HG03439 (cell line): ENCODE measurements at regions not wholly inside any gene's neighbourhood (a gene's known extent, or its start where the extent isn't known, plus 50 kb on each side); places are given as distances from the start of the nearest gene placed in this dataset.
"Not testable (repeated sequence)": the region's sequence is repeated elsewhere in the genome, so short reads cannot be mapped to it uniquely, and the experiment has no call there.

Source experiments
- ATAC-seq: cut with Tn5 transposase; IDR thresholded peaks from one replicate; pipeline ENCODE4 v1.9.1; 2021; ENCODE audit warnings: mild to moderate bottlenecking, moderate library complexity; ENCODE audit not compliant: unreplicated experiment

- ATAC-seq: no peak
Observed at GRCh38 chr5:117393125-117393524, 818.5 kb upstream of the SEMA6A start.

DNA sequence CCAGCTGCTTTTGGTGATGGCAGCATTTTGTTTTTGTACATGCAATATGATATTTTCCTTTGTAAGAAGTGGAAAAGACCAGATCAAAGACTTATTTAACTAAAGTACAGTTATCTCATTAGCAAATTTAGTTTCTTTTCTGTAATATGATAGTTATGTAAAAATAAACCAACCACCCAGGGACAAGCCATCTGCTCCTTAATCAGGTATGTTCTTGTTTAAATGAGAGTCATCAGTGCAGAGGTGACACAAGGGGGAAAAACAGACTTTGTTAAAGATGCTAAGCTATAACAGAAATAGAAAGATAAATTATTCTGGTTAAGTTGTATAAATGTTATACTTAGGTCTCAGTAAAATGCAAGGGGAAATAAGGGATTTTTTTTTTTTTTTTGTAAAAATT is 805.7 kb upstream of the SEMA6A start:
- ATAC-seq: no peak

DNA sequence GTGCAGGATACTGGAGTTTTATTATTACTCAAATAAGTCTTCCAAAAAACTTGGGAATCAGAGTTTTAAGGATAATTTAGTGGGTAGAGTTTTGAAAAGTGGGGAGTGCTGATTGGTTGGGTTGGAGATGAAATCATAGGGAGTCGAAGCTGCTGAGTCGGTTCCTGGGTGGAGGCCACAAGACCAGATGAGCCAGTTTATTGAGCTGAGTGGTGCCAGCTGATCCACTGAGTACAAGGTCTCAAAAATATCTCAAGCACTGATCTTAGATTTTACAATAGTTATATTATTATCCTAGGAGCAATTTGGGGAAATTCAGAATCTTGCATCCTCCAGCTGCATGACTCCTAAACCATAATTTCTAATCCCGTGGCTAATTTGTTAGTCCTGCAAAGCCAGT is 804.9 kb upstream of the SEMA6A start:
- no peak for ATAC-seq

- ATAC-seq: no peak
Observed at GRCh38 chr5:117376748-117377147, 802.1 kb upstream of the SEMA6A start.

GRCh38 chr5:117359895-117360294 is 785.3 kb upstream of the SEMA6A start:
- no peak for ATAC-seq

DNA sequence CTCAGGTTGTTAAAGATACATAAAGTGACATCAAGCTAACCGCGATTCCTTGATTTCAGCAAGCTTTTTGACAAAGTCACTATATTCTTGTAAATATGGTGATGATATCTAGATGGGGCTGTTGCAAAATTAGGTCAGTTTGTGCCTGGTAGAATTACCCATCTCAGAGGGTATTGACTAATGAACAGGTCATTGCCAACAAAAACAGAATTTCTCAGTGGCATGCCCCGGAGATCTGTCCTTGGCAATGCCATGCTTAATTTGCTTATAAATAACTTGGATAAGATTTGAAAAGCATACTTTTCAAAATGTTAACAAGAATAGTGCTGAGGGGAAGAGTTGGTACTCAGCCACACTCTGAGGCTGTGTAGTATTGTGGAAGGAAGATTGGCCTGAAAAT is 783.3 kb upstream of the SEMA6A start:
- no peak for ATAC-seq

DNA sequence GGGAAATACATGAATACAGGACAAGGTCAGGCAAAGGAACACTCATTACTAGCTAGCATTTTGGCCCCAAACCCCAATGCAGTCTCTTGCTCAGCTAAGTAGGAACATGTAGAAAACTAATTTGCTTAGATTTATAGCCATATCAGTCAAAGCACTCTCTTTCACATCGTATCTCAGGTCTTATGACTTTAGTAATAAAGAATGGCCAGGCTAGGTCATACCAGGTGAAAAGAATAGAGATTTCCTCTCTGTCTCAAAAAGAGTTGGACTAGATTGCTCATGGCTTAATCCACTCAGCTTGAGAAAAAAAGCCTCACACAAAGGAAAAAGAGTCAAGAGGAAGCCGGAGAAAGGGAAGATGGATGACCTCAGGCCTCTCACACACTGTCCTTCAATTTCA is 772.7 kb upstream of the SEMA6A start:
- ATAC-seq: no peak

GRCh38 chr5:117343726-117344125 is 769.1 kb upstream of the SEMA6A start:
- ATAC-seq: not testable (repeated sequence)

DNA sequence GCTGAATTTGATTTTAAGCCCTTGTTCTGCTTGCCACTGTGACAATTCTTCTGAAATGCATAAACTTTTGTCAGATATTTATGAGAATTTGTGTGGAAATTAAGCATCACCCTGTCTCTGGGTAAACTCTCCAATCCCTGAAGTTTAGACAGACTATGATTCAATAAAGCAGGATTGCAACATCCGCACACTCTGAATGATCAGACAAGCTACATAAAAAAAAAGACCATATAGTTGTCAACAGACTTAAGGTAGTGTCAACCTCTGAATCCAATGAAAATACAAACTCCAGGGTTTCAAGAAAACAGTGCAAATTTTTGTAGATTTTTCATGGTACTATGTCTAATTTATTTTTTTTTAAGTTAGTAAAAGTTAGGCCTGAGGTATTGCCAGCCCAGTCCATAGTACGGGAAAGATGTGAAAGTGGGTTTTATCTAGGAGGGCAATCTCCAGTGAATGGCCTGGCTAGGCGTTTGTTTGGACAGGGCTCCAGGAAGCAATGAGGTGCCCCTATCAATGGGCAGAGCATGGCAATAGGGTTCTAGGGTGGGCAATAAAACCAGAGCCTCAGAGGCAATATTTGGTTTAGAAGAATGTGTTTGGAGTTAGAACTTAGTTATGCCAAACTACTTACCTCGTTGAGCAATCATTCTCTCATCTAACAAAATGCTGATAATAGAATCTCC is 762.6 kb upstream of the SEMA6A start:
- ATAC-seq: no peak

- ATAC-seq: no peak
Observed at GRCh38 chr5:117336208-117336607, 761.6 kb upstream of the SEMA6A start.

DNA sequence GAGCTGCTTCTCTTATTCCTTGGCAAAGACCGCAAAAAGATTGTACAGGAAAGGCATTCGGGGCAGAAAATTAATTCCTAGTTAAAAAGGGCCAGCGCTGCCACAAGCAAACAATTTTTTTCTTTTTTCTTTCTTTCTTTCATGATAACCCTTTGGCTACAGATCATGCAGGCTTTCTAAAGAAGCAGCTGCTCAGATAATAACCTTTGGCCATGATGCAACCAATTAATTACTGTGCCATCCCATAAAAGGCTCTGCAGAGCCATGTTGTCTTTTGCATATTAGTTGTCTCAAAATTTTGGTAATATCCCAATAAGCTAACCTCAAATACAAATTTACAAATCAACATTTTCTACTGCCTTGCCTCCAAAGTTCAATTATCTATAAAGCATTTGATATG is 758.4 kb upstream of the SEMA6A start:
- no peak for ATAC-seq

- no peak for ATAC-seq
Observed at GRCh38 chr5:117332341-117332740, 757.7 kb upstream of the SEMA6A start.

GRCh38 chr5:117327511-117327910 is 752.9 kb upstream of the SEMA6A start:
- ATAC-seq: no peak

- no peak for ATAC-seq
Observed at GRCh38 chr5:117326997-117327396, 752.4 kb upstream of the SEMA6A start.

- no peak for ATAC-seq
Observed at GRCh38 chr5:117318528-117318927, 743.9 kb upstream of the SEMA6A start.

- ATAC-seq: no peak
Observed at GRCh38 chr5:117315170-117315569, 740.5 kb upstream of the SEMA6A start.

DNA sequence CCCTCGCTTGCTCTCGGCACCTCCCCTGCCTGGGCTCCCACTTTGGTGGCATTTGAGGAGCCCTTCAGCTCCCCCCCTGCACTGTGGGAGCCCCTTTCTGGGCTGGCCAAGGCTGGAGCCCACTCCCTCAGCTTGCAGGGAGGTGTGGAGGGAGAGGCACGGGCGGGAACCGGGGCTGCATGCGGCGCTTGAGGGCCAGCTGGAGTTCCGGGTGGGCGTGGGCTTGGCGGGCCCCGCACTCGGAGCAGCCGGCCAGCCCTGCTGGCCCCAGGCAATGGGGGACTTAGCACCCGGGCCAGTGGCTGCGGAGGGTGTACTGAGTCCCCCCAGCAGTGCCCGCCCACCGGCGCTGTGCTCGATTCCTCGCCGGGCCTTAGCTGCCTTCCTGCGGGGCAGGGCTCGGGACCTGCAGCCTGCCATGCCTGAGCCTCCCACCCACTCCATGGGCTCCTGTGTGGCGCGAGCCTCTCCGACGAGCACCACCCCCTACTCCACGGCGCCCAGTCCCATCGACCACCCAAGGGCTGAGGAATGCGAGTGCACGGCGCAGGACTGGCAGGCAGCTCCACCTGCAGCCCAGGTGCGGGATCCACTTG is 730.0 kb upstream of the SEMA6A start:
- ATAC-seq: not testable (repeated sequence)

DNA sequence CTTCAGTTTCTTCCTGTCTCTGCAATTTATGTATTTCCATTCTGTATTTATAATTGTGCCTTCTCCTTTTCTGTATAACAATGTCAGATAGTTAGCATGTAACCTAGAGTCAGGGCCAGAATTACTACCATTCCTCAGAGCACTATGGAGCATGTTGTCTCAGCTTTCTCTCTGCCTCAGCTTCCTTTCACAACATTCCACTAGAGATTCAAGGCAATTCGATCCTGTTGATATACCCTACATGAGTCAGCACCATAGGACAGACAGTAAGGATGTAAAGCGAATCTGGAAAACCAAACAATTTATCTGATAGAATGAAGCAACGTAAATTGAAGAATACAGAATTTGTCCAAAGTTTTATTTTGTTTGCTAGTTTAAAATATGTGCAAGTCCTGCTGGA is 728.3 kb upstream of the SEMA6A start:
- no peak for ATAC-seq

DNA sequence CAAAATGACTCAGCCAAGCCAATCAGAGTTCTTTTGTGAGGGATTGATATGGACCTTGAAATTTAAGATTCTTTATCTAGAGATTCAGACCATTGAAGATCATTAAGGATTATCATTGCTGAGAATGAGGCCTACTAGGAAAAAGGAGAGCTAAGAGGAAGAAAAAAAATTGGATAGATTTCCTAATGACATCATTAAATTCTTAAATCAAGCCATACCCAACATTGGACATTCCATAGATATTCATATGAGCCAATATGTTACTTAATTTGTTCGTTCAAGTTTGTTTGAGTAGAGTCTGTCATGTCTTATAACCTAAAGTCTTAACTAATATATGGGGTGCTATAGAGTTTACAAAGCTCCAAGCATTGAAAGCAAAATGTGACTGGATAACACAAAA is 727.9 kb upstream of the SEMA6A start:
- no peak for ATAC-seq

GRCh38 chr5:117299936-117300328 is 725.3 kb upstream of the SEMA6A start:
- no peak for ATAC-seq

- ATAC-seq: no peak
Observed at GRCh38 chr5:117299224-117299935, 724.8 kb upstream of the SEMA6A start.

DNA sequence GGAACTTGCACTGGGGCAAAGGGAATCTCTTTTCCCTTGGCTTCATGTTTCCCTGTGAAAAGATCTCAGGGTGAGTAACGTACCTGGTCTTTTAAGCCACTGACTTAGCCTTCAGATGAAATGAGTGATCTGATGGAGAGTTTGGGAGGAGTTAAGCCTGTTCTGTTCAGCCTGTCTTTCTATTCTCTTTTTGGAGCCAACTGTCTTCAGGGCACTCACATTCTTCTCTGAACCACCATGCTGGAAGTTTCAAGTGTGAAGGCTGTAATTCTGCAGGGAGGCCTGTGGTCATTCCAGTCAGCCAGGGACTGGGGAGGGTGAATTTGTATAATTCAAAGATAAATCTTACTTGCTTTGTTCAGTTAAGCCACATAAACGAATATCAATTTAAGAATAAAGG is 722.2 kb upstream of the SEMA6A start:
- no peak for ATAC-seq
